A673 (cell line): ENCODE measurements at regions not wholly inside any gene's neighbourhood (a gene's known extent, or its start where the extent isn't known, plus 50 kb on each side); places are given as distances from the start of the nearest gene placed in this dataset.

Experiments used
- BruUV-seq: library from RNA; stranded (reverse); fragments of 400-500 nt; replicated peaks from 2 replicates; lab custom pipeline; 2021; lab: Mats Ljungman, UMichigan
- CTCF ChIA-PET: fragments of 300-600 bp; sonication (Branson Sonifier 250); formaldehyde crosslinking; loops from one replicate; lab custom pipeline; 2022; ENCODE audit warnings: antibody characterized with exemption; lab: Charles Lee
- POLR2A ChIA-PET: fragments of 300-600 bp; sonication (Branson Sonifier 250); formaldehyde crosslinking; loops from one replicate; lab custom pipeline; 2022; ENCODE audit warnings: antibody characterized with exemption; ENCODE audit not compliant: low non-redundant PET; lab: Charles Lee
- DNase-seq: peaks from one replicate; pipeline ENCODE4 v3.0.0-alpha.2; 2015; ENCODE audit warnings: low spot score
- H3K27ac ChIP-seq: fragments of 200-600 bp; sonication (generic); 2 replicates; pipeline ENCODE4 v1.5.1; 2016; ENCODE audit warnings: mixed run types, low read depth, mild to moderate bottlenecking, mixed read lengths, antibody characterized with exemption, low read length; ENCODE audit not compliant: poor library complexity, severe bottlenecking
- H3K27me3 ChIP-seq: fragments of 200-600 bp; sonication (generic); replicated peaks from 2 replicates; pipeline ENCODE4 v1.6.1; 2017; ENCODE audit warnings: mixed run types, low read depth, mild to moderate bottlenecking, mixed read lengths, antibody characterized with exemption, low read length; ENCODE audit not compliant: insufficient read depth, poor library complexity
- H3K36me3 ChIP-seq: fragments of 200-600 bp; sonication (generic); 2 replicates; pipeline ENCODE4 v1.6.1; 2016; ENCODE audit warnings: mixed run types, mild to moderate bottlenecking, mixed read lengths, antibody characterized with exemption, low read length; ENCODE audit not compliant: insufficient read depth, poor library complexity, severe bottlenecking
- H3K4me1 ChIP-seq: fragments of 200-600 bp; sonication (generic); 2 replicates; pipeline ENCODE4 v1.6.1; 2017; ENCODE audit warnings: mixed run types, mild to moderate bottlenecking, mixed read lengths, antibody characterized with exemption, low read length; ENCODE audit not compliant: insufficient read depth, poor library complexity, severe bottlenecking
- H3K4me3 ChIP-seq: fragments of 200-600 bp; sonication (generic); 2 replicates; pipeline ENCODE4 v1.5.1; 2016; ENCODE audit warnings: low read depth, mixed run types, mild to moderate bottlenecking, mixed read lengths, low read length; ENCODE audit not compliant: poor library complexity, severe bottlenecking
- H3K9me3 ChIP-seq: fragments of 200-600 bp; sonication (generic); 2 replicates; pipeline ENCODE4 v1.6.1; 2016; ENCODE audit warnings: mixed run types, low read depth, mild to moderate bottlenecking, mixed read lengths, antibody characterized with exemption, low read length; ENCODE audit not compliant: poor library complexity, severe bottlenecking
- EZH2 ChIP-seq: fragments of 200-600 bp; sonication (generic); IDR thresholded peaks from 2 replicates; pipeline ENCODE4 v1.6.1; 2017; ENCODE audit warnings: borderline replicate concordance, low read depth, mild to moderate bottlenecking, mixed read lengths, antibody characterized with exemption, low read length; ENCODE audit not compliant: poor library complexity, severe bottlenecking
- intact Hi-C: fragments of 100-400 bp; cut with micrococcal nuclease; formaldehyde crosslinking; loops from one replicate; pipeline ENCODE4 v1.10.0; 2022; ENCODE audit not compliant: unreplicated experiment
- TF ChIP-seq, protein P1 (sequence below): fragments of 300-800, 200-600 bp; sonication (generic); conservative IDR thresholded peaks from 2 replicates; pipeline ENCODE4 v1.5.1; 2017; ENCODE audit warnings: low read depth, mild to moderate bottlenecking, antibody characterized with exemption, low read length, moderate library complexity, mixed read lengths

DNA sequence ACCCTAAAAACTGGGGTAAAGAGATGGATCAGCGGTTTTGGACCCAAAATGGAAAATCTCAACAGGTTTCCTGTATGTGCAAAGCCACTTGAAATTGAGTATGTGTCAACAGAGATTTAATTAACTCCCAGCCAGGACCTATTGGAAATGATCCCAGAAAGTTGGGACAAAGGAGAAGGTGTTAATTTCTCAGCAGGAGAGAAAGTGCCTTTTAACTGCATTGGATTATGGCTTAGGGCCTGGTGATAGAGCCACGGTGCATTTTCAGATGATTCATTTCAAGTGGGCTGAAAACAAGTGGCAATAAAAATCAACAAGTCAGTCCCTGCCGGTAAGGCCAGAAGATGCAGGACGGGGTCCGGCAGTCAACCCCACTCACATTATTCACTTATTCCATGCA lies 80.2 kb upstream of the BCL11A start:
- TF ChIP-seq EZH2, result no peak
- TF ChIP-seq, protein P1, sequence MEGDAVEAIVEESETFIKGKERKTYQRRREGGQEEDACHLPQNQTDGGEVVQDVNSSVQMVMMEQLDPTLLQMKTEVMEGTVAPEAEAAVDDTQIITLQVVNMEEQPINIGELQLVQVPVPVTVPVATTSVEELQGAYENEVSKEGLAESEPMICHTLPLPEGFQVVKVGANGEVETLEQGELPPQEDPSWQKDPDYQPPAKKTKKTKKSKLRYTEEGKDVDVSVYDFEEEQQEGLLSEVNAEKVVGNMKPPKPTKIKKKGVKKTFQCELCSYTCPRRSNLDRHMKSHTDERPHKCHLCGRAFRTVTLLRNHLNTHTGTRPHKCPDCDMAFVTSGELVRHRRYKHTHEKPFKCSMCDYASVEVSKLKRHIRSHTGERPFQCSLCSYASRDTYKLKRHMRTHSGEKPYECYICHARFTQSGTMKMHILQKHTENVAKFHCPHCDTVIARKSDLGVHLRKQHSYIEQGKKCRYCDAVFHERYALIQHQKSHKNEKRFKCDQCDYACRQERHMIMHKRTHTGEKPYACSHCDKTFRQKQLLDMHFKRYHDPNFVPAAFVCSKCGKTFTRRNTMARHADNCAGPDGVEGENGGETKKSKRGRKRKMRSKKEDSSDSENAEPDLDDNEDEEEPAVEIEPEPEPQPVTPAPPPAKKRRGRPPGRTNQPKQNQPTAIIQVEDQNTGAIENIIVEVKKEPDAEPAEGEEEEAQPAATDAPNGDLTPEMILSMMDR, result no peak
- POLR2A ChIA-PET, result no interaction called here
- BruUV-seq, result no TSS peak
- no peak overlapping the region for H3K27ac ChIP-seq
- H3K27me3 ChIP-seq, result peaks cover 88% of the 10 kb centered on the region
- H3K4me1 ChIP-seq, result no peaks in the 10 kb centered on the region
- CTCF ChIA-PET, result no interaction called here
- no peaks in the 10 kb centered on the region for H3K9me3 ChIP-seq
- no peaks in the 10 kb centered on the region for H3K36me3 ChIP-seq
- peak; percentile 28 for DNase-seq
- intact Hi-C loops, result no loop called here
- H3K4me3 ChIP-seq, result no peak overlapping the region

DNA sequence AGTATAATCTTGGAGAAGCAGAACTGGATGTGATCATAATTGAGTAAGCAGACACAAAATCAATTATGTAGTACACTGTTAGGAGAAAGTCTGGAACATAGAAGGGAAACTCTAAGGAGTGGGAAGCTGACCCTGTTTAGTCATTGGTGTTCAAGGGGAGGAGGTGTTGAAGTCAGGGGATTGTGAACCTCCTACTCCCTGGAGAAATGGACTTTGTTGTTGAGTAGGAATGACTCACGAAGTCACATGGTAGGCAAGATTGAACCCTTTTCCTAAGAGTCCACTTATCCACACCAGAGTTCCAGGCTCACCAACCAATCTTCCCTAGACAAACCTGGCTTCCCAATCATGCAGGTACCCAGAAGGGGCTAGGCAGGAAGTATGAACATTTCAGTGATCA lies 81.0 kb upstream of the BCL11A start:
- intact Hi-C loops, result no loop called here
- DNase-seq, result no peak
- POLR2A ChIA-PET, result no interaction called here
- no TSS peak for BruUV-seq
- H3K27ac ChIP-seq, result no peak overlapping the region
- H3K27me3 ChIP-seq, result peaks cover 86% of the 10 kb centered on the region
- H3K9me3 ChIP-seq, result no peaks in the 10 kb centered on the region
- TF ChIP-seq EZH2, result no peak
- TF ChIP-seq, protein P1, result no peak
- no peaks in the 10 kb centered on the region for H3K4me1 ChIP-seq
- no peak overlapping the region for H3K4me3 ChIP-seq
- H3K36me3 ChIP-seq, result no peaks in the 10 kb centered on the region
- CTCF ChIA-PET, result no interaction called here

DNA sequence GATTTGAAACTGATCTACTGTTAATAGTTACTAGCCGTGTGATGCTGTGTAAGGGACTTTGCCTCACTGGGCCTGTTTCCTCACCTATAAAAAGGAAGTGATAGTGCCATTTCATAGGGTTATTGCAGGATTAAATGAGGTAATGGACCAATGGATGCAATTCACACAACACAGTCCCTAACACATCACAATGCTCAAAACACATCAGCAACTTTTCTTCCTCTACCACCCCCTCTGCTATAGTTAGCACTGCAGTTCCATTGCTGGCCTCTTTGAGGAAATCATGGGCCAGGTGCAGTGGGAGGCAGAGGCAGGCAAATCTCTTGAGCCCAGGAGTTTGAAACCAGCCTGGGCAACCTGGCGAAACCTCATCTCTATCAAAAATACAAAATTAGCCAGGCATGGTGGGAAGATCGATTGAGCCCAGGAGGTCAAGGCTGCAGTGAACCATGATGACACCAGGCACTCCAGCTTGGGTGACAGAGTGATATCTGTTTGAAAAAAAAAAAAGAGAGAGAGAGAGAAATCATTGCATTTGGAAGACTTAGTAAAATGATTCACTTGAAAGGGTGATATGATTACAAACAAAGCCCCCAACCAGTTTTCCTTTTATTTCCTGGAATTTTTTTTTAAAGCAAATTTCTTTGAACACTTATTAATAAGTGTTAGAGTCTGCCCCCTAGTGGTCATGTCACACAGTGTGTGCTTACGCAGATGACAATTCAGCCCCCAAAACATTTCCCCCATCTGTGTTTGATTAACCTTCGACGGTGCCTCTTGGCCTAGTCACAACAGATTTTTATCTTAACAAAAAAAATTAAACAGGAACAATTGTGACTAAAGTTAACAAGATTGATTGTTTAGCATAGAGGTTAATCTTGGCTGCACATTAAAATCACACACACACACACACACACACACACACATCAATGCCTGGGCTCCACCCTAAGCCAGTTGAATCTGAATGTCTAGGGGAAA lies 88.6 kb upstream of the BCL11A start:
- intact Hi-C loops, result no loop called here
- POLR2A ChIA-PET, result no interaction called here
- CTCF ChIA-PET, result no interaction called here
- TF ChIP-seq, protein P1, result peak; percentile 91
- TF ChIP-seq EZH2, result no peak
- Histone ChIP-seq H3K27me3 (peaks cover 28% of the 10 kb centered on the region), H3K4me1 (no peaks in the 10 kb centered on the region), H3K9me3 (no peaks in the 10 kb centered on the region), H3K4me3 (no peak overlapping the region), H3K27ac (no peak overlapping the region), H3K36me3 (no peaks in the 10 kb centered on the region)
- BruUV-seq, result no TSS peak
- DNase-seq, result peak; percentile 67
